ENCODE measurements at regions not wholly inside any gene's neighbourhood (a gene's known extent, or its start where the extent isn't known, plus 50 kb on each side); places are given as distances from the start of the nearest gene placed in this dataset.
A peak's percentile ranks its signal among the peaks of the same experiment; 100 is the strongest.

GRCh38 chr2:176491172-176491904 lies 222.1 kb downstream of the MTX2 start:
- TF ChIP-seq CTCF (IDR thresholded peaks at IDR 0.05): no peak
- no peak for TF ChIP-seq POLR2A (IDR thresholded peaks at IDR 0.05)
- Histone ChIP-seq H3K27me3 (no peaks in the 10 kb centered on the region), H3K27ac (peak overlapping the region in 3 of 4 donors; percentile 19 to 75 (median 67)), H3K4me1 (no peaks in the 10 kb centered on the region), H3K36me3 (no peaks in the 10 kb centered on the region), H3K9me3 (no peaks in the 10 kb centered on the region), H3K4me3 (no peak overlapping the region)
- DNase-seq: peak in 2 of 3 donors; percentile 23 to 57

GRCh38 chr2:176492583-176492982 lies 223.3 kb downstream of the MTX2 start:
- Histone ChIP-seq H3K9me3 (no peaks in the 10 kb centered on the region), H3K27ac (no peak overlapping the region), H3K4me3 (no peak overlapping the region), H3K27me3 (no peaks in the 10 kb centered on the region), H3K36me3 (no peaks in the 10 kb centered on the region), H3K4me1 (no peaks in the 10 kb centered on the region)
- TF ChIP-seq POLR2A (IDR thresholded peaks at IDR 0.05): no peak
- TF ChIP-seq CTCF (IDR thresholded peaks at IDR 0.05): no peak
- DNase-seq: no peak

- Histone ChIP-seq H3K4me3 (no peak overlapping the region), H3K4me1 (no peaks in the 10 kb centered on the region), H3K27me3 (no peaks in the 10 kb centered on the region), H3K27ac (peak overlapping the region in 2 of 4 donors; percentile 11), H3K9me3 (no peaks in the 10 kb centered on the region), H3K36me3 (no peaks in the 10 kb centered on the region)
- TF ChIP-seq CTCF (IDR thresholded peaks at IDR 0.05) (no peak), POLR2A (IDR thresholded peaks at IDR 0.05) (no peak)
- DNase-seq: no peak
Observed at GRCh38 chr2:176493226-176493825, 224.1 kb downstream of the MTX2 start.

- Histone ChIP-seq H3K27me3 (no peaks in the 10 kb centered on the region), H3K27ac (peak overlapping the region in 1 of 4 donors; percentile 11), H3K4me3 (no peak overlapping the region), H3K4me1 (no peaks in the 10 kb centered on the region), H3K36me3 (no peaks in the 10 kb centered on the region), H3K9me3 (no peaks in the 10 kb centered on the region)
- DNase-seq: no peak
- no peak for TF ChIP-seq CTCF (IDR thresholded peaks at IDR 0.05)
- TF ChIP-seq POLR2A (IDR thresholded peaks at IDR 0.05): no peak
Observed at GRCh38 chr2:176493909-176494308, 224.7 kb downstream of the MTX2 start.

GRCh38 chr2:176494949-176495353 lies 225.7 kb downstream of the MTX2 start:
- H3K4me3 ChIP-seq: no peak overlapping the region
- H3K36me3 ChIP-seq: no peaks in the 10 kb centered on the region
- no peaks in the 10 kb centered on the region for H3K4me1 ChIP-seq
- H3K27me3 ChIP-seq: no peaks in the 10 kb centered on the region
- no peaks in the 10 kb centered on the region for H3K9me3 ChIP-seq
- TF ChIP-seq CTCF (IDR thresholded peaks at IDR 0.05) (no peak), POLR2A (IDR thresholded peaks at IDR 0.05) (no peak)
- DNase-seq: peak in 1 of 3 donors; percentile 66
- H3K27ac ChIP-seq: peak overlapping the region in 1 of 4 donors; percentile 11

Measured in Peyer's patch (tissue), 4 donors.